Astrocyte (in vitro differentiated cells and primary cell): ENCODE measurements at regions not wholly inside any gene's neighbourhood (a gene's known extent, or its start where the extent isn't known, plus 50 kb on each side); places are given as distances from the start of the nearest gene placed in this dataset.

ENCODE experiments used
- EZH2 ChIP-seq: IDR thresholded peaks from 2 replicates; pipeline ENCODE4 v1.6.1; 2012; ENCODE audit warnings: mild to moderate bottlenecking, low read length, inconsistent platforms; ENCODE audit not compliant: insufficient read depth
- TF ChIP-seq, protein P1 (sequence below): IDR thresholded peaks from 2 replicates; pipeline ENCODE4 v1.5.1; 2011; ENCODE audit warnings: low read depth, mild to moderate bottlenecking, inconsistent platforms, low read length, moderate library complexity; ENCODE audit not compliant: insufficient read depth

DNA sequence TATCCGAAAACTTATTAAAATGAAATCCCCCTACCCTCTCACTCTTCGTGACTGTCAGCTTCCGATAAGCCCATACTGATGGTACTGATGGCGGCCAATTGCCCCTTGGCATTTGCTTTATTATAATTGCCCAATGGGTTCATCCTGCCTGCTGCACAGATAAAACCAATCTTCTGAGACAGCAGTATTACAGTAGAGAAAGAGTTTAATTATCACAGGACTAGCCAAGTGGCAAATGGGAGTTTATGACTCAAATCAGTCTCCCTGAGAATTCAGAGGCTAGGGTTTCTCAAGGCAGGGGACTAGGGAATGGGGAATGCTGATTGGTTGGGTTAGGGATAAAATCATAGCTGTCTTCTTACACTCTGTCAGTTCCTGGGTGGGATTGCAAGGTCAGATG lies 259.5 kb downstream of the SOD2 start:
- TF ChIP-seq, protein P1, sequence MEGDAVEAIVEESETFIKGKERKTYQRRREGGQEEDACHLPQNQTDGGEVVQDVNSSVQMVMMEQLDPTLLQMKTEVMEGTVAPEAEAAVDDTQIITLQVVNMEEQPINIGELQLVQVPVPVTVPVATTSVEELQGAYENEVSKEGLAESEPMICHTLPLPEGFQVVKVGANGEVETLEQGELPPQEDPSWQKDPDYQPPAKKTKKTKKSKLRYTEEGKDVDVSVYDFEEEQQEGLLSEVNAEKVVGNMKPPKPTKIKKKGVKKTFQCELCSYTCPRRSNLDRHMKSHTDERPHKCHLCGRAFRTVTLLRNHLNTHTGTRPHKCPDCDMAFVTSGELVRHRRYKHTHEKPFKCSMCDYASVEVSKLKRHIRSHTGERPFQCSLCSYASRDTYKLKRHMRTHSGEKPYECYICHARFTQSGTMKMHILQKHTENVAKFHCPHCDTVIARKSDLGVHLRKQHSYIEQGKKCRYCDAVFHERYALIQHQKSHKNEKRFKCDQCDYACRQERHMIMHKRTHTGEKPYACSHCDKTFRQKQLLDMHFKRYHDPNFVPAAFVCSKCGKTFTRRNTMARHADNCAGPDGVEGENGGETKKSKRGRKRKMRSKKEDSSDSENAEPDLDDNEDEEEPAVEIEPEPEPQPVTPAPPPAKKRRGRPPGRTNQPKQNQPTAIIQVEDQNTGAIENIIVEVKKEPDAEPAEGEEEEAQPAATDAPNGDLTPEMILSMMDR, result no peak
- no peak for TF ChIP-seq EZH2
